Parathyroid adenoma (tissue), 2 donors: ENCODE measurements at regions not wholly inside any gene's neighbourhood (a gene's known extent, or its start where the extent isn't known, plus 50 kb on each side); places are given as distances from the start of the nearest gene placed in this dataset.

ENCODE experiments used
- H2AFZ ChIP-seq: fragments of 300-600 bp; sonication (generic); one replicate; pipeline ENCODE4 v1.7.0; 2017; ENCODE audit warnings: antibody characterized with exemption, mild to moderate bottlenecking
- H3K27ac ChIP-seq: fragments of 300-600 bp; sonication (generic); one replicate; pipeline ENCODE4 v1.7.0; 2017
- H3K27me3 ChIP-seq: fragments of 300-600 bp; sonication (generic); one replicate; pipeline ENCODE4 v1.7.0; 2017; ENCODE audit warnings: low read length; ENCODE audit not compliant: control insufficient read depth, insufficient read depth
- H3K36me3 ChIP-seq: fragments of 300-600 bp; sonication (generic); one replicate; pipeline ENCODE4 v1.7.0; 2017; ENCODE audit warnings: low read length; ENCODE audit not compliant: control insufficient read depth, insufficient read depth
- H3K4me1 ChIP-seq: fragments of 300-600 bp; sonication (generic); one replicate; pipeline ENCODE4 v1.7.0; 2017; ENCODE audit warnings: control low read depth
- H3K4me2 ChIP-seq: fragments of 300-600 bp; sonication (generic); one replicate; pipeline ENCODE4 v1.7.0; 2017; ENCODE audit warnings: low read length
- H3K4me3 ChIP-seq: fragments of 300-600 bp; sonication (generic); one replicate; pipeline ENCODE4 v1.7.0; 2017; ENCODE audit warnings: low read depth, low read length
- H3K79me2 ChIP-seq: fragments of 300-600 bp; sonication (generic); one replicate; pipeline ENCODE4 v1.7.0; 2017; ENCODE audit warnings: control low read depth
- H3K9ac ChIP-seq: fragments of 300-600 bp; sonication (generic); one replicate; pipeline ENCODE4 v1.7.0; 2017; ENCODE audit warnings: mild to moderate bottlenecking
- H3K9me3 ChIP-seq: fragments of 300-600 bp; sonication (generic); one replicate; pipeline ENCODE4 v1.7.0; 2017; ENCODE audit warnings: low read length; ENCODE audit not compliant: control insufficient read depth
- TF ChIP-seq, protein P1 (sequence below): fragments of 300-600 bp; sonication (generic); IDR thresholded peaks from one replicate; pipeline ENCODE4 v1.7.0; 2017; ENCODE audit warnings: antibody characterized with exemption, mild to moderate bottlenecking
- donor health status: primary hyperparathyroidism.

GRCh38 chr13:40478775-40479174 lies 187.7 kb downstream of the FOXO1 start:
- Histone ChIP-seq H3K27me3 (no peaks in the 10 kb centered on the region), H3K36me3 (no peaks in the 10 kb centered on the region), H3K4me2 (no peak overlapping the region), H3K4me3 (no peak overlapping the region), H3K4me1 (no peaks in the 10 kb centered on the region), H3K9me3 (no peaks in the 10 kb centered on the region), H3K9ac (no peak overlapping the region), H3K79me2 (no peaks in the 10 kb centered on the region), H2AFZ (no peak overlapping the region), H3K27ac (no peak overlapping the region)
- TF ChIP-seq, protein P1, sequence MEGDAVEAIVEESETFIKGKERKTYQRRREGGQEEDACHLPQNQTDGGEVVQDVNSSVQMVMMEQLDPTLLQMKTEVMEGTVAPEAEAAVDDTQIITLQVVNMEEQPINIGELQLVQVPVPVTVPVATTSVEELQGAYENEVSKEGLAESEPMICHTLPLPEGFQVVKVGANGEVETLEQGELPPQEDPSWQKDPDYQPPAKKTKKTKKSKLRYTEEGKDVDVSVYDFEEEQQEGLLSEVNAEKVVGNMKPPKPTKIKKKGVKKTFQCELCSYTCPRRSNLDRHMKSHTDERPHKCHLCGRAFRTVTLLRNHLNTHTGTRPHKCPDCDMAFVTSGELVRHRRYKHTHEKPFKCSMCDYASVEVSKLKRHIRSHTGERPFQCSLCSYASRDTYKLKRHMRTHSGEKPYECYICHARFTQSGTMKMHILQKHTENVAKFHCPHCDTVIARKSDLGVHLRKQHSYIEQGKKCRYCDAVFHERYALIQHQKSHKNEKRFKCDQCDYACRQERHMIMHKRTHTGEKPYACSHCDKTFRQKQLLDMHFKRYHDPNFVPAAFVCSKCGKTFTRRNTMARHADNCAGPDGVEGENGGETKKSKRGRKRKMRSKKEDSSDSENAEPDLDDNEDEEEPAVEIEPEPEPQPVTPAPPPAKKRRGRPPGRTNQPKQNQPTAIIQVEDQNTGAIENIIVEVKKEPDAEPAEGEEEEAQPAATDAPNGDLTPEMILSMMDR = no peak

GRCh38 chr13:40479196-40479845 lies 187.1 kb downstream of the FOXO1 start:
- no peaks in the 10 kb centered on the region for H3K27me3 ChIP-seq
- H3K9me3 ChIP-seq = no peaks in the 10 kb centered on the region
- H3K4me1 ChIP-seq = no peaks in the 10 kb centered on the region
- H3K27ac ChIP-seq = no peak overlapping the region
- no peak overlapping the region for H3K4me3 ChIP-seq
- TF ChIP-seq, protein P1 = no peak
- H3K79me2 ChIP-seq = no peaks in the 10 kb centered on the region
- H2AFZ ChIP-seq = no peak overlapping the region
- H3K36me3 ChIP-seq = no peaks in the 10 kb centered on the region
- no peak overlapping the region for H3K9ac ChIP-seq
- no peak overlapping the region for H3K4me2 ChIP-seq

DNA sequence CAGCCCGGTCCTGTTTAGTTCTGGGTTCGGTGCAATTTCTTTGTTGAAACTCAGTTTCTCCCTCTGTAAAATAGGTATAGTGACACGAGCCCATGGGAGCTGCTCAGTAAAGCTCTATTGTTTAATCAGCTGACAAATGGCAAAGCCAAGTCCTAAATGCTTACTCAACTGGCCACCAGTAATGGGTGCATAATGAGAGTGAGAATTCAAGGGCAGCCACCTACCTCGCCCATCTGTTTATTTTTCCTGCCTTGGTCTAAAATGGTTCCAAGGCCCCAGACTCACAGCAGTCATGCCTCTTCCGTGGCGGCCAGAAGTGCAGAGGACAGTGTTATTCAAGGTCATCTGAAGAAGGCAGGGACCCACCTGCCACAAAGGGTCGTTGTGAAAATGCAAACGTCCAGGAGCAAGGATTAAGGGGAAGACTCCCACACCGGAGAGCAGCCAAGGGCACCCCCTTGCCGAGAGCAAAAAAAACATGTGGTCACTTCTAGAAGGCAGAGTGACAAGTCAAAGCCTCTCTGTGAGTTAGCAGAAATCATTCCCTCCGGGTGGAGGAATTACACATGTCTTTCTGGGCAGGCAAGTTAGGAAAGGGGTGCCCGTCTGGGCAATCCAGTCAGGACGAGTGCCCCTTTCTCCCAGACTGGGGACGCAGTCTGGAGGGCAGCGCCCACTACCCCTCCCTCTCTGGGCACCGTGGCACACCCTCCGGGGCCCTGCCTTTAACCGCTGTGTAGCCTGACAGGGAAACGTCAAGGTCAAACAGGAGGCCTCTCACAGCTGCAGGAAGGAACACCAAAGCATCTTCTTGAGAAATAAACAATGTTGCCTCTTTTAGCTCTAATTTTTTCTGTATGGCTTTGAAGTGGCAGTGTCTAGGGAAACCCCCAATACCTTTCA lies 186.2 kb downstream of the FOXO1 start:
- no peaks in the 10 kb centered on the region for H3K79me2 ChIP-seq
- no peaks in the 10 kb centered on the region for H3K4me1 ChIP-seq
- no peaks in the 10 kb centered on the region for H3K9me3 ChIP-seq
- TF ChIP-seq, protein P1 = no peak
- no peak overlapping the region for H3K27ac ChIP-seq
- H3K4me2 ChIP-seq = no peak overlapping the region
- H3K27me3 ChIP-seq = no peaks in the 10 kb centered on the region
- no peak overlapping the region for H2AFZ ChIP-seq
- H3K36me3 ChIP-seq = no peaks in the 10 kb centered on the region
- no peak overlapping the region for H3K4me3 ChIP-seq
- no peak overlapping the region for H3K9ac ChIP-seq

- Histone ChIP-seq H3K9ac (no peak overlapping the region), H3K27me3 (no peaks in the 10 kb centered on the region), H3K4me2 (no peak overlapping the region), H3K36me3 (no peaks in the 10 kb centered on the region), H2AFZ (no peak overlapping the region), H3K79me2 (no peaks in the 10 kb centered on the region), H3K4me3 (no peak overlapping the region), H3K9me3 (no peaks in the 10 kb centered on the region), H3K4me1 (no peaks in the 10 kb centered on the region), H3K27ac (no peak overlapping the region)
- TF ChIP-seq, protein P1 = no peak
Measured at GRCh38 chr13:40480915-40481516, 185.4 kb downstream of the FOXO1 start.
